ENCODE measurements at regions not wholly inside any gene's neighbourhood (a gene's known extent, or its start where the extent isn't known, plus 50 kb on each side); places are given as distances from the start of the nearest gene placed in this dataset.

- no peak for TF ChIP-seq CTCF (IDR thresholded peaks at IDR 0.05; ENCODE audit: low read depth, low read length, missing input control)
- TF ChIP-seq SP1 (IDR thresholded peaks at IDR 0.05): no peak
- TF ChIP-seq MAX (IDR thresholded peaks at IDR 0.05): no peak
- TF ChIP-seq FOXA1 (IDR thresholded peaks at IDR 0.05): no peak
- TF ChIP-seq JUND (IDR thresholded peaks at IDR 0.05): no peak
- no peak for TF ChIP-seq REST (IDR thresholded peaks at IDR 0.05)
- no peak for TF ChIP-seq YY1 (IDR thresholded peaks at IDR 0.05)
- TF ChIP-seq TAF1 (conservative IDR thresholded peaks at IDR 0.05): no peak
- no peak for TF ChIP-seq ATF3 (IDR thresholded peaks at IDR 0.05)
- TF ChIP-seq EGR1 (IDR thresholded peaks at IDR 0.05; ENCODE audit: low read depth in 2 of 2): no peak
- no peak for TF ChIP-seq ZBTB33 (IDR thresholded peaks at IDR 0.05)
These were observed 97.5 kb upstream of the TPM1 start for GRCh38 chr15:62945063-62945462.

Data from liver (tissue), 3 donors.